ENCODE measurements at regions not wholly inside any gene's neighbourhood (a gene's known extent, or its start where the extent isn't known, plus 50 kb on each side); places are given as distances from the start of the nearest gene placed in this dataset.

DNA sequence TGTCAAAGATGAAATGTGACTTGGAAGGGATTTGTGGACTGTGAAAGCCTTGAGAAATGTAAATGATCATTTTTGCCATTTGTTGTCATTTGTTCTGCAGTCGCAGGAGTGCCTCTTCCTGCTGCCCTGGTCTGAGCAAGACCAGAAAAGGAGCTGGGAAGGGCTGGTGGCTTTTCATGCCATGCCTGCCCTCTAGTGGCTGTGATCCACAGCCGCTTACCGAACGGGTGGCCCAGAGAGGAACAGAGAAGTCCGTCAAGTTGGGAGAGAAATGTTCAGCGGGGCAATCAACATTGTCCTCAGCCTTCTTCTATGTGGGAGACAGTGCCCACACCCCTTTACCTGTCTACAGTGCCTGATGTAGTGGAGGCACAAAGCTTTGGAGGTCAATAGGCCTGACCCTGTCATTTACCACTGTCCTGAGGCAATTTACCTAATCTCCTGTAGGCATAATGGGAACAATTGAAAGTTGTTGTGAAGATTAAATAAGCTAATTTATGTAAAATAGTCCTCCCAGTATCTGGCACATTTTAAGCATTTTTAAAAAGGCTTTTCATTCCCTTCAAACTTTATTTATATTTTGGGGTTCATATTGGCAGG is 224.5 kb downstream of the B3GLCT start:
- H3K4me3 ChIP-seq, result no peak overlapping the region
- H3K4me1 ChIP-seq, result no peaks in the 10 kb centered on the region
- intact Hi-C loops (cut with DNase I; ENCODE audit: low total_unique reads), result loop anchor here (10.0 kb wide), 1 partner anchor 189 kb away; no protein-coding TSS in a partner anchor
- no peak overlapping the region for H3K27ac ChIP-seq
- DNase-seq, result peak; percentile 80 to 86
- TF ChIP-seq, protein P1, sequence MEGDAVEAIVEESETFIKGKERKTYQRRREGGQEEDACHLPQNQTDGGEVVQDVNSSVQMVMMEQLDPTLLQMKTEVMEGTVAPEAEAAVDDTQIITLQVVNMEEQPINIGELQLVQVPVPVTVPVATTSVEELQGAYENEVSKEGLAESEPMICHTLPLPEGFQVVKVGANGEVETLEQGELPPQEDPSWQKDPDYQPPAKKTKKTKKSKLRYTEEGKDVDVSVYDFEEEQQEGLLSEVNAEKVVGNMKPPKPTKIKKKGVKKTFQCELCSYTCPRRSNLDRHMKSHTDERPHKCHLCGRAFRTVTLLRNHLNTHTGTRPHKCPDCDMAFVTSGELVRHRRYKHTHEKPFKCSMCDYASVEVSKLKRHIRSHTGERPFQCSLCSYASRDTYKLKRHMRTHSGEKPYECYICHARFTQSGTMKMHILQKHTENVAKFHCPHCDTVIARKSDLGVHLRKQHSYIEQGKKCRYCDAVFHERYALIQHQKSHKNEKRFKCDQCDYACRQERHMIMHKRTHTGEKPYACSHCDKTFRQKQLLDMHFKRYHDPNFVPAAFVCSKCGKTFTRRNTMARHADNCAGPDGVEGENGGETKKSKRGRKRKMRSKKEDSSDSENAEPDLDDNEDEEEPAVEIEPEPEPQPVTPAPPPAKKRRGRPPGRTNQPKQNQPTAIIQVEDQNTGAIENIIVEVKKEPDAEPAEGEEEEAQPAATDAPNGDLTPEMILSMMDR (IDR thresholded peaks at IDR 0.05), result peak; percentile 84 to 87
- H3K36me3 ChIP-seq, result no peaks in the 10 kb centered on the region
- no peaks in the 10 kb centered on the region for H3K9me3 ChIP-seq
- no peaks in the 10 kb centered on the region for H3K27me3 ChIP-seq

GRCh38 chr13:31426395-31426794 is 226.6 kb downstream of the B3GLCT start:
- DNase-seq, result no peak
- H3K4me3 ChIP-seq, result no peak overlapping the region
- no peak overlapping the region for H3K27ac ChIP-seq
- H3K36me3 ChIP-seq, result no peaks in the 10 kb centered on the region
- no peaks in the 10 kb centered on the region for H3K4me1 ChIP-seq
- intact Hi-C loops (cut with DNase I; ENCODE audit: low total_unique reads), result loop anchor here (10.0 kb wide), 1 partner anchor 192 kb away; no protein-coding TSS in a partner anchor
- TF ChIP-seq, protein P1 (IDR thresholded peaks at IDR 0.05), result no peak
- H3K9me3 ChIP-seq, result no peaks in the 10 kb centered on the region
- no peaks in the 10 kb centered on the region for H3K27me3 ChIP-seq

DNA sequence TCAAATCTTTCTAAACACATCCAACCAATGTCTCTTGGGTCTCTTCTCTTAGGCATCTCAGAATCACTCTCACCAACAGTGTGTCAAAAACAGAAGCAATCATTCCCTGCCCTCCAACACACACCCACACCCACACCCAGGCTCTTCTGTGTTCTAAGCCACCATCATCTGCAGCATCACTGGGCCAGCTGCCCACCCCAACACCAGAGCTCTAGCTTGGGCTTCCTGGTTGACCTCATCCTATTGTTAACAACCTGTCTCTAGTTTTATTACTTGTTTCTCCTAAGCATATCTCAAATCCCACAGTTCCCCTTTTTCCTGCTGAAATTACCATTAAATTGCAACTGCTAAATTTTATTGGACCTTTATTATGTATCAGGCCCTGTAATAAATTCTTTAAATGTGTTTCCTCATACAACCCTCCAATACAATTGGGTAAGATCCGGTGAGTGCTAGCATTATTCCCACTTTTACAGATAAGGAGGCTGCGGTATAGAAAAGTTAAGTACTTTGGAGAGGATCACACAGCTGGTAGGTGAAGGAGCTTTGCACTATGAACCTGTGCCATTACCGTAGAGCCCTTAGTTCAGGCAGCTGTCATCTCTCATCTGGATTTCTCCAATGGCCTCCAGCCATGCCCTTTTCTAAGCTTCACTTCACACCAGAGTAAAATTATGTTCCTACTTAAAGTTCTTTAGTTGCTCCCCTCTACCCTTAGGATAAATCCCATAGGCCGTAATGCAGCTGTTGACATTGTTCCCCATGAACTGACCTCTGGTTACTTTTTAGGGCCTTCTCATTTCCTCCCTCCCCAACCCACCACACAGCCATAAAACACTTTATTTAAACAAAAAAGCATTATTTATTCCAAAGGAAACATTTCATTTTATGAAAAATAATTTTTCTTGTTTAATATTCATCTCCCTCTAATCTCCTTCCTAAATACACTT is 227.7 kb downstream of the B3GLCT start:
- H3K27me3 ChIP-seq, result no peaks in the 10 kb centered on the region
- no peaks in the 10 kb centered on the region for H3K4me1 ChIP-seq
- no peak overlapping the region for H3K27ac ChIP-seq
- TF ChIP-seq, protein P1 (IDR thresholded peaks at IDR 0.05), result no peak
- DNase-seq, result no peak
- H3K4me3 ChIP-seq, result no peak overlapping the region
- no peaks in the 10 kb centered on the region for H3K36me3 ChIP-seq
- H3K9me3 ChIP-seq, result no peaks in the 10 kb centered on the region
- intact Hi-C loops (cut with DNase I; ENCODE audit: low total_unique reads), result loop anchor here (10.0 kb wide), 1 partner anchor 193 kb away; no protein-coding TSS in a partner anchor

GRCh38 chr13:31431722-31432137 is 232.0 kb downstream of the B3GLCT start:
- TF ChIP-seq, protein P1 (IDR thresholded peaks at IDR 0.05), result peak; percentile 55 to 84
- no peak overlapping the region for H3K27ac ChIP-seq
- no peaks in the 10 kb centered on the region for H3K4me1 ChIP-seq
- H3K4me3 ChIP-seq, result no peak overlapping the region
- no peaks in the 10 kb centered on the region for H3K27me3 ChIP-seq
- DNase-seq, result peak in 1 of 2 donors; percentile 62
- H3K36me3 ChIP-seq, result no peaks in the 10 kb centered on the region
- no peaks in the 10 kb centered on the region for H3K9me3 ChIP-seq
- intact Hi-C loops (cut with DNase I; ENCODE audit: low total_unique reads), result loop anchor here (5.0 kb wide), 2 partner anchors 311 to 366 kb away; no protein-coding TSS in a partner anchor

GRCh38 chr13:31433207-31433606 is 233.4 kb downstream of the B3GLCT start:
- intact Hi-C loops (cut with DNase I; ENCODE audit: low total_unique reads), result loop anchor here (5.0 kb wide), 2 partner anchors 309 to 364 kb away; no protein-coding TSS in a partner anchor
- H3K36me3 ChIP-seq, result no peaks in the 10 kb centered on the region
- H3K27me3 ChIP-seq, result no peaks in the 10 kb centered on the region
- no peaks in the 10 kb centered on the region for H3K9me3 ChIP-seq
- no peak overlapping the region for H3K27ac ChIP-seq
- TF ChIP-seq, protein P1 (IDR thresholded peaks at IDR 0.05), result no peak
- DNase-seq, result no peak
- no peak overlapping the region for H3K4me3 ChIP-seq
- H3K4me1 ChIP-seq, result no peaks in the 10 kb centered on the region
